ENCODE measurements at regions not wholly inside any gene's neighbourhood (a gene's known extent, or its start where the extent isn't known, plus 50 kb on each side); places are given as distances from the start of the nearest gene placed in this dataset.

- no peak overlapping the region for H3K9ac ChIP-seq (ENCODE audit: low read depth in 1 of 3, low read length in 3 of 3)
- H3K4me1 ChIP-seq (ENCODE audit: control insufficient read depth in 3 of 3, insufficient read depth in 3 of 3, low read length in 3 of 3) = no peaks in the 10 kb centered on the region
- no peak overlapping the region for H3K4me3 ChIP-seq (ENCODE audit: low read length in 3 of 3)
- H3K9me3 ChIP-seq (ENCODE audit: control insufficient read depth in 3 of 3, low read length in 3 of 3) = no peaks in the 10 kb centered on the region
- peaks cover 34 to 39% (median 36%) of the 10 kb centered on the region in 3 donors for H3K27me3 ChIP-seq (ENCODE audit: control insufficient read depth in 3 of 3, insufficient read depth in 3 of 3, low read length in 3 of 3)
- H3K36me3 ChIP-seq (ENCODE audit: control insufficient read depth in 3 of 3, insufficient read depth in 3 of 3, low read length in 3 of 3) = no peaks in the 10 kb centered on the region
- no peak overlapping the region for H3K27ac ChIP-seq (ENCODE audit: low read depth, low read length)
Measured at GRCh38 chr12:113611652-113612051, 140.0 kb upstream of the LHX5 start.

GRCh38 chr12:113610698-113611097, 139.0 kb upstream of the LHX5 start:
- Histone ChIP-seq H3K9me3 (ENCODE audit: control insufficient read depth in 3 of 3, low read length in 3 of 3) (no peaks in the 10 kb centered on the region), H3K27me3 (ENCODE audit: control insufficient read depth in 3 of 3, insufficient read depth in 3 of 3, low read length in 3 of 3) (peaks cover 32 to 39% (median 34%) of the 10 kb centered on the region in 3 donors), H3K9ac (ENCODE audit: low read depth in 1 of 3, low read length in 3 of 3) (no peak overlapping the region), H3K4me1 (ENCODE audit: control insufficient read depth in 3 of 3, insufficient read depth in 3 of 3, low read length in 3 of 3) (no peaks in the 10 kb centered on the region), H3K36me3 (ENCODE audit: control insufficient read depth in 3 of 3, insufficient read depth in 3 of 3, low read length in 3 of 3) (no peaks in the 10 kb centered on the region), H3K4me3 (ENCODE audit: low read length in 3 of 3) (no peak overlapping the region), H3K27ac (ENCODE audit: low read depth, low read length) (no peak overlapping the region)

GRCh38 chr12:113609692-113610469, 138.2 kb upstream of the LHX5 start:
- peaks cover 32 to 39% (median 34%) of the 10 kb centered on the region in 3 donors for H3K27me3 ChIP-seq (ENCODE audit: control insufficient read depth in 3 of 3, insufficient read depth in 3 of 3, low read length in 3 of 3)
- no peaks in the 10 kb centered on the region for H3K36me3 ChIP-seq (ENCODE audit: control insufficient read depth in 3 of 3, insufficient read depth in 3 of 3, low read length in 3 of 3)
- H3K4me3 ChIP-seq (ENCODE audit: low read length in 3 of 3) = no peak overlapping the region
- no peak overlapping the region for H3K9ac ChIP-seq (ENCODE audit: low read depth in 1 of 3, low read length in 3 of 3)
- no peak overlapping the region for H3K27ac ChIP-seq (ENCODE audit: low read depth, low read length)
- H3K9me3 ChIP-seq (ENCODE audit: control insufficient read depth in 3 of 3, low read length in 3 of 3) = no peaks in the 10 kb centered on the region
- no peaks in the 10 kb centered on the region for H3K4me1 ChIP-seq (ENCODE audit: control insufficient read depth in 3 of 3, insufficient read depth in 3 of 3, low read length in 3 of 3)

- H3K4me3 ChIP-seq (ENCODE audit: low read length in 3 of 3) = no peak overlapping the region
- no peak overlapping the region for H3K9ac ChIP-seq (ENCODE audit: low read depth in 1 of 3, low read length in 3 of 3)
- H3K36me3 ChIP-seq (ENCODE audit: control insufficient read depth in 3 of 3, insufficient read depth in 3 of 3, low read length in 3 of 3) = no peaks in the 10 kb centered on the region
- no peaks in the 10 kb centered on the region for H3K4me1 ChIP-seq (ENCODE audit: control insufficient read depth in 3 of 3, insufficient read depth in 3 of 3, low read length in 3 of 3)
- peaks cover 6 to 9% (median 7%) of the 10 kb centered on the region in 3 donors for H3K27me3 ChIP-seq (ENCODE audit: control insufficient read depth in 3 of 3, insufficient read depth in 3 of 3, low read length in 3 of 3)
- no peak overlapping the region for H3K27ac ChIP-seq (ENCODE audit: low read depth, low read length)
- H3K9me3 ChIP-seq (ENCODE audit: control insufficient read depth in 3 of 3, low read length in 3 of 3) = no peaks in the 10 kb centered on the region
Measured at GRCh38 chr12:113604666-113605065, 133.0 kb upstream of the LHX5 start.

- Histone ChIP-seq H3K9ac (ENCODE audit: low read depth in 1 of 3, low read length in 3 of 3) (no peak overlapping the region), H3K27ac (ENCODE audit: low read depth, low read length) (no peak overlapping the region), H3K4me1 (ENCODE audit: control insufficient read depth in 3 of 3, insufficient read depth in 3 of 3, low read length in 3 of 3) (no peaks in the 10 kb centered on the region), H3K4me3 (ENCODE audit: low read length in 3 of 3) (no peak overlapping the region), H3K27me3 (ENCODE audit: control insufficient read depth in 3 of 3, insufficient read depth in 3 of 3, low read length in 3 of 3) (peaks cover 0 to 3% (median 0%) of the 10 kb centered on the region in 3 donors), H3K36me3 (ENCODE audit: control insufficient read depth in 3 of 3, insufficient read depth in 3 of 3, low read length in 3 of 3) (no peaks in the 10 kb centered on the region), H3K9me3 (ENCODE audit: control insufficient read depth in 3 of 3, low read length in 3 of 3) (no peaks in the 10 kb centered on the region)
Measured at GRCh38 chr12:113601656-113602263, 130.1 kb upstream of the LHX5 start.

- H3K36me3 ChIP-seq (ENCODE audit: control insufficient read depth in 3 of 3, insufficient read depth in 3 of 3, low read length in 3 of 3) = no peaks in the 10 kb centered on the region
- H3K4me1 ChIP-seq (ENCODE audit: control insufficient read depth in 3 of 3, insufficient read depth in 3 of 3, low read length in 3 of 3) = no peaks in the 10 kb centered on the region
- H3K9ac ChIP-seq (ENCODE audit: low read depth in 1 of 3, low read length in 3 of 3) = no peak overlapping the region
- no peak overlapping the region for H3K27ac ChIP-seq (ENCODE audit: low read depth, low read length)
- no peak overlapping the region for H3K4me3 ChIP-seq (ENCODE audit: low read length in 3 of 3)
- H3K27me3 ChIP-seq (ENCODE audit: control insufficient read depth in 3 of 3, insufficient read depth in 3 of 3, low read length in 3 of 3) = peaks cover 0 to 3% (median 0%) of the 10 kb centered on the region in 3 donors
- peaks cover 0 to 5% (median 0%) of the 10 kb centered on the region in 3 donors for H3K9me3 ChIP-seq (ENCODE audit: control insufficient read depth in 3 of 3, low read length in 3 of 3)
Measured at GRCh38 chr12:113598815-113599406, 127.2 kb upstream of the LHX5 start.

GRCh38 chr12:113594967-113595366, 123.3 kb upstream of the LHX5 start:
- H3K27me3 ChIP-seq (ENCODE audit: control insufficient read depth in 3 of 3, insufficient read depth in 3 of 3, low read length in 3 of 3) = peaks cover 1 to 15% (median 8%) of the 10 kb centered on the region in 3 donors
- H3K9me3 ChIP-seq (ENCODE audit: control insufficient read depth in 3 of 3, low read length in 3 of 3) = peaks cover 0 to 5% (median 0%) of the 10 kb centered on the region in 3 donors
- H3K36me3 ChIP-seq (ENCODE audit: control insufficient read depth in 3 of 3, insufficient read depth in 3 of 3, low read length in 3 of 3) = no peaks in the 10 kb centered on the region
- no peak overlapping the region for H3K27ac ChIP-seq (ENCODE audit: low read depth, low read length)
- no peak overlapping the region for H3K9ac ChIP-seq (ENCODE audit: low read depth in 1 of 3, low read length in 3 of 3)
- no peaks in the 10 kb centered on the region for H3K4me1 ChIP-seq (ENCODE audit: control insufficient read depth in 3 of 3, insufficient read depth in 3 of 3, low read length in 3 of 3)
- H3K4me3 ChIP-seq (ENCODE audit: low read length in 3 of 3) = no peak overlapping the region

GRCh38 chr12:113591480-113591974, 119.9 kb upstream of the LHX5 start:
- H3K27ac ChIP-seq (ENCODE audit: low read depth, low read length) = no peak overlapping the region
- peaks cover 0 to 5% (median 0%) of the 10 kb centered on the region in 3 donors for H3K9me3 ChIP-seq (ENCODE audit: control insufficient read depth in 3 of 3, low read length in 3 of 3)
- no peaks in the 10 kb centered on the region for H3K4me1 ChIP-seq (ENCODE audit: control insufficient read depth in 3 of 3, insufficient read depth in 3 of 3, low read length in 3 of 3)
- H3K4me3 ChIP-seq (ENCODE audit: low read length in 3 of 3) = no peak overlapping the region
- no peak overlapping the region for H3K9ac ChIP-seq (ENCODE audit: low read depth in 1 of 3, low read length in 3 of 3)
- no peaks in the 10 kb centered on the region for H3K36me3 ChIP-seq (ENCODE audit: control insufficient read depth in 3 of 3, insufficient read depth in 3 of 3, low read length in 3 of 3)
- peaks cover 7 to 20% (median 14%) of the 10 kb centered on the region in 3 donors for H3K27me3 ChIP-seq (ENCODE audit: control insufficient read depth in 3 of 3, insufficient read depth in 3 of 3, low read length in 3 of 3)

GRCh38 chr12:113589437-113589836, 117.8 kb upstream of the LHX5 start:
- H3K9ac ChIP-seq (ENCODE audit: low read depth in 1 of 3, low read length in 3 of 3) = no peak overlapping the region
- no peaks in the 10 kb centered on the region for H3K36me3 ChIP-seq (ENCODE audit: control insufficient read depth in 3 of 3, insufficient read depth in 3 of 3, low read length in 3 of 3)
- no peak overlapping the region for H3K4me3 ChIP-seq (ENCODE audit: low read length in 3 of 3)
- no peak overlapping the region for H3K27ac ChIP-seq (ENCODE audit: low read depth, low read length)
- no peaks in the 10 kb centered on the region for H3K9me3 ChIP-seq (ENCODE audit: control insufficient read depth in 3 of 3, low read length in 3 of 3)
- no peaks in the 10 kb centered on the region for H3K4me1 ChIP-seq (ENCODE audit: control insufficient read depth in 3 of 3, insufficient read depth in 3 of 3, low read length in 3 of 3)
- peaks cover 7 to 20% (median 14%) of the 10 kb centered on the region in 3 donors for H3K27me3 ChIP-seq (ENCODE audit: control insufficient read depth in 3 of 3, insufficient read depth in 3 of 3, low read length in 3 of 3)

GRCh38 chr12:113587720-113588119, 116.0 kb upstream of the LHX5 start:
- Histone ChIP-seq H3K27me3 (ENCODE audit: control insufficient read depth in 3 of 3, insufficient read depth in 3 of 3, low read length in 3 of 3) (peaks cover 7 to 25% (median 14%) of the 10 kb centered on the region in 3 donors), H3K9me3 (ENCODE audit: control insufficient read depth in 3 of 3, low read length in 3 of 3) (no peaks in the 10 kb centered on the region), H3K4me1 (ENCODE audit: control insufficient read depth in 3 of 3, insufficient read depth in 3 of 3, low read length in 3 of 3) (no peaks in the 10 kb centered on the region), H3K36me3 (ENCODE audit: control insufficient read depth in 3 of 3, insufficient read depth in 3 of 3, low read length in 3 of 3) (no peaks in the 10 kb centered on the region), H3K27ac (ENCODE audit: low read depth, low read length) (no peak overlapping the region), H3K4me3 (ENCODE audit: low read length in 3 of 3) (no peak overlapping the region), H3K9ac (ENCODE audit: low read depth in 1 of 3, low read length in 3 of 3) (no peak overlapping the region)

All from skeletal muscle tissue (tissue), 3 donors.